Peyer's patch (tissue), 4 donors: ENCODE measurements at regions not wholly inside any gene's neighbourhood (a gene's known extent, or its start where the extent isn't known, plus 50 kb on each side); places are given as distances from the start of the nearest gene placed in this dataset.

Source experiments
- POLR2A ChIP-seq, 2 donors: fragments of 450-650 bp; IDR thresholded peaks; one replicate each; pipeline ENCODE4 v1.5.1; 2017; ENCODE audit warnings: antibody characterized with exemption in 2 of 2, mild to moderate bottlenecking in 2 of 2, moderate library complexity in 2 of 2
- TF ChIP-seq, protein P1 (sequence below), 6 experiments: fragments of 450-650 bp in 4 of 6; fragments of 200-600 bp in 2 of 6; sonication (generic) in 1 of 6; IDR thresholded peaks; one replicate each; pipeline ENCODE4 v1.5.1; 2017 to 2019; ENCODE audit warnings: antibody characterized with exemption in 6 of 6, mild to moderate bottlenecking in 3 of 6, moderate library complexity in 1 of 6

GRCh38 chr16:86033971-86034370, 135.0 kb downstream of the IRF8 start:
- TF ChIP-seq, protein P1, sequence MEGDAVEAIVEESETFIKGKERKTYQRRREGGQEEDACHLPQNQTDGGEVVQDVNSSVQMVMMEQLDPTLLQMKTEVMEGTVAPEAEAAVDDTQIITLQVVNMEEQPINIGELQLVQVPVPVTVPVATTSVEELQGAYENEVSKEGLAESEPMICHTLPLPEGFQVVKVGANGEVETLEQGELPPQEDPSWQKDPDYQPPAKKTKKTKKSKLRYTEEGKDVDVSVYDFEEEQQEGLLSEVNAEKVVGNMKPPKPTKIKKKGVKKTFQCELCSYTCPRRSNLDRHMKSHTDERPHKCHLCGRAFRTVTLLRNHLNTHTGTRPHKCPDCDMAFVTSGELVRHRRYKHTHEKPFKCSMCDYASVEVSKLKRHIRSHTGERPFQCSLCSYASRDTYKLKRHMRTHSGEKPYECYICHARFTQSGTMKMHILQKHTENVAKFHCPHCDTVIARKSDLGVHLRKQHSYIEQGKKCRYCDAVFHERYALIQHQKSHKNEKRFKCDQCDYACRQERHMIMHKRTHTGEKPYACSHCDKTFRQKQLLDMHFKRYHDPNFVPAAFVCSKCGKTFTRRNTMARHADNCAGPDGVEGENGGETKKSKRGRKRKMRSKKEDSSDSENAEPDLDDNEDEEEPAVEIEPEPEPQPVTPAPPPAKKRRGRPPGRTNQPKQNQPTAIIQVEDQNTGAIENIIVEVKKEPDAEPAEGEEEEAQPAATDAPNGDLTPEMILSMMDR (IDR thresholded peaks at IDR 0.05), result no peak
- TF ChIP-seq POLR2A (IDR thresholded peaks at IDR 0.05), result no peak
